ENCODE measurements at regions not wholly inside any gene's neighbourhood (a gene's known extent, or its start where the extent isn't known, plus 50 kb on each side); places are given as distances from the start of the nearest gene placed in this dataset.
A peak's percentile ranks its signal among the peaks of the same experiment; 100 is the strongest.
"Not testable (repeated sequence)": the region's sequence is repeated elsewhere in the genome, so short reads cannot be mapped to it uniquely, and the experiment has no call there.

DNA sequence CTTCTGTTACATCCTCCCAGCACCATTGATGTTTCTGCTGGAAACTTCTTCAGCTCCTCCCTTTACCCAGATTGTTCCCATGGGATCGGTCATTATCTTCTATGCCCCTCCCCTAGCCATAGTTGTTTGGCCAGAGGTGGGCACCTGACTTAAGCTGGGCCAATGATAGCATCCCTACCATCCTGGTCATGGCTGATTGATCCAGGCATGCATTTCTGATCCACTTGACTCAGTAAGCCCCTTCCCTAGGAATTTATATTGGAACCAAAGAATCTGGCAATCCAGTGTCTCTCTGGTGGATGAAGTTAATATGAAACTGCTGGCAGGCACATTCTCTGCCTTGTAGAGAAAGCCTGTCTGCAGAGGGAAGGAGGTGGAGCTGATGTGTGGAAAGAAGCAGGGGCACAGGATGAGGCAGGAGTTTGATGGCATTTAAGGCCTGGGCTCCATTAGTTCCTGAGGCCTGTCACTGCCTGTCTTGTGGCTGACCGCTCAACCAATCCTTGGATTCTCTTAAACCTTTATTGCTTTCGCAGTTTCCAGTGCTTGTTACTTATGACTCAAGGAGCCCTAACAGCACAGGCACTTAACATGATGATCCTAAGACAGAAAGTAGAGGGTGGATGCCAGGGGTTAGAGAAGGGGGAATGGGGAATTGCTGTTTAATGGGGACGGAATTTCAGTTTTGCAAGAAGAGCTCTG is 152.4 kb downstream of the ABCC12 start:
- DNase-seq = peak; percentile 39

DNA sequence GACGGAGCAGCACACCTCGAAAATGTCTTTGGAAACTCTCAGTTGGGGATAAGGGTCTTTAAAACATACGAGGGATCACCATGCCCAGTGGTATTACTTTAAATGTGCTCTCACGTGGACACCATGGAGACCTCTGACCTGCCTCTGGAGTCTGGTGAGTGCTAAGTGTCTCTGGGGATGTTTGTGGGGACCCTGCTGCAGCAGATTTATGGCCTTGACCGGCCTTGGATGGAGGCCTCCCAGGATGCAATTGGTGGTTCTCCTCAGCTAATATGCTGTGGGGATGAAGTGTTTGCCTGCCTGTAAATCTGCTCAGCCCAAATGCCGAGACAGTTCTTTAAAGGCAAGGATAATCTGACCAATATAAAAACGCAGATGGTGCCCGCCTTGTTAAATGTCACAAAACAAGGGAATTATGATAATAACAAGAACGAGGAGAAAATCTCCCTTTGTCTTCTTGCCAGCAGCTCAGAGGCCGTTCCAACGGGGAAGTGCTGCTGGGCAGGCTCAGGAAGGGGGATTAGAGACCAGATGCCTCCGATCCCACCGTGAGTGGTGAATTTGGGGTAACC is 154.4 kb downstream of the ABCC12 start:
- peak; percentile 12 for DNase-seq

DNA sequence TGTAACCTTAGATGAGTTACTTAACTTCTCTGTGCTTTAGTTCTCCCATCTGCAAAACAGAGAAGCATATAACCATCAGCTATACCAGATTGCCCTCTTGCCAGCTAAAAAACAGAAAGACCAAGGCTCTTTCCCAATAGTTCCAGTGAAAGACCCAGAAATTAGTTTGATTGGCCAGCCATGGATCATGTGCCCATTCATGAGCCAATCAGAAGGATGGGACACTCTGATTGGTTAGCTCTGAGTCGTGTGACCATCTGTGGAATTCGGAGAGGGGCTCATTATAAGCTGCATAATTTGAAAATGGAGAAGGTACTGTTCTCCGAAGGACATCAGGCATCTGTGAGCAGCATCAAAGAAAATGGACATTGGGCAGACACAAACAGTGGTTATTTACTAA is 155.2 kb downstream of the ABCC12 start:
- no peak for DNase-seq

DNA sequence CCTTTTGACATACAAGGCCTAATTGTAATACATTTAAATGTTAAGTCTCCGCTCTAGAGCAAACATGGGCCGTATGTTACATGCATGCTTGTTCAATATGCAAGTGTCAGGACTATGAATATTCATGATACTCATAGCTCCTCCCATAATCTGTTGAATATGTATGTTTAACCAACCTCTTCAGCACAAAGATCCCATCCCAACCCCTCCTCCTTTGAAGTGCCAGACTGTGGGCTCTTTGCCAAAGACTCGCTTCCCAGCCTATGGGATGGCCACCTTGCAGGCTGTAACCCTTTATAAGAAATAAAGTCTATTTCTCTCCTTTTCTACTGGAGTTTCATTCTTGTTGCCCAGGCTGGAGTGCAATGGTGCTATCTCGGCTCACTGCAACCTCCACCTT is 156.2 kb downstream of the ABCC12 start:
- no peak for DNase-seq

DNA sequence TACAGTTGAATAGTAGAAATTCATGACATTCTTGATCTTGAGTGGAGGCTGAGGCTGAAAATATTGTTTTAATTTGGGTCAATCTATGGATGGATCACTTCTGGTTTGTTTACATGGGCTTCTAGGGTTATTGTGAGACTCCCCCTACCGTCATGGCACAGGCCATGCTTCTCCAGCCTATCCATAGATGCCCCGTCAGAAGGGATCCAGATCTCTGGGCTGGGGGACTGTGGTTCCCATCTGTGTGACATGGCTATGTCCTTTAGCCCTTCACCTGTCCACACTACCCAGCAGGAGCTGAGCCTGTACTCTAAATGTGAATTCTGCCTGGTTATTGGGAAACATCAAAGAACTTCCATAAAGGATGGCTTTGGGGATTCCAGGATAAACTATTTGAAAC is 160.4 kb downstream of the ABCC12 start:
- DNase-seq = no peak

DNA sequence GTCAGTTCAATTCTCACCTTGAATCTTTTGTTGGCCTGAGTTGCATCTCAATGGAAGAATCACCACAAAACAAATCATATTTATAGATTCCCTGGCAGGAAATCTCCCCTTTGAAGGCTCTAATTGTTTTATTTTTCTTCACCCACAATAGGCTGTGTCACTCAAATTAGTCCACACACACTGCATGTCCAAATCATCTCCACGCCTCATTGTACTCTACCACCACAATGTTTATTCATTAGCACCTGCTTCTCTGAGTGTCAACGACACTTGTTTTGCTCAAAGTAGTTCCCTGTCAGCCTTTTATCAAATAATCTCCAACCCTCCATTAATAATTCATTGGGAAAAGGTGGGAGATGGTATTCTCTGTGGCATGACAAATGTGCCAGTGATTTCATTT is 164.3 kb downstream of the ABCC12 start:
- no peak for DNase-seq

DNA sequence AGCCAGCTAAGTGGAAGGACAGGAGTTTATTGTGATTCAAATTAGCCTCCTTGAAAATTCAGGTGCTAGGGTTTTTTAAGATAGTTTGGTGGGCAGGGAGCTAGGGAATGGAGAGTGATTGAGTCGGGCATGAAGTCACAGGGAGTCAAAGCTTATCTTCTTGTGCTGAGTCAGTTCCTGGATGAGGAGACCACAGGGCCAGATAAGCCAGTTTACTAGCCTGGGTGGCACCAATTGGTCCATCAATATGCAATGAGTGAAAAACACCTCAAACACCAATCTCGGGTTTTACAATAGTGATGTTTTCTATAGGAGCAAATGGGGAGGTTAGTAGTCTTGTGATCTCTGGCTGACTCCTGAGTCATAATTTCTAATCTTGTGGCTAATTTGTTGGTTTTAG is 165.1 kb downstream of the ABCC12 start:
- DNase-seq = no peak

DNA sequence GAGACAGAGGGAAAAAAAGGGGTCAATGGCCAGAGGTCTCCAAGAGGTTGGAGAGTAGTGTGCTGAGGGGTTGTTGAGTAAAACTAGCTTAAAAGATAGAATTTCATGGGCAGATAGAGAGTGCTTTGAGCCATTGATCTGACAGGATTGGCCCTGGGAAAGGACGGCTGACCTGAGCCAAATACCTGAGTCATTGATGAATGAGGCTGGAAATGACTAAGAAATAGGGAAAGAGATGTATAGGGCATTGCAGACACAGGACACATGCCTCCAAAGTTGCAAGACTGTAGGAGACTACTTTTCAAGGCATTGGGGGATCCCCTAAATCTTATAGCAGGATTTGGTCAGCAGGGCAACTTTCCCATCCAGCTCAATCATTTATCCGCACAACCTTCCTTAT is 168.7 kb downstream of the ABCC12 start:
- no peak for DNase-seq

DNA sequence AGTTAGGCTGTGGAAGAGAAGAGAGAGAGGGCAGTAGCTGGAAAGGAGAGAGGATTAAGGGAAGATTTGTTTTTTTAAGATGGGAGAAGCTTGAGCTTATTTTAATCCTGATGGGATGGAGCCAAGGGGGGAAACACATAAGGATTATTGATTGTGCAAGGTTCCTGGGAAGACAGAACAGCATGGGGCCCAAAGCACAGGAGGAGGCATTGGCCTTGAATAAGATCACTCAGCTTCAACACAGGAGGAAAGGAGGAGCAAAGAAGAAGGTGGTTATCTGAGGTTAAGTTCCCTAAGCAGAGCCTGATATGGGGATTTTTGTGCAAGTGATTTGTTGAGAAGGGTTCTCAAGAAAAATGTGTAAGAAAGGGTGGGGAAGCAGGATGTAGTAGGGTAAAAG is 169.8 kb downstream of the ABCC12 start:
- no peak for DNase-seq

DNA sequence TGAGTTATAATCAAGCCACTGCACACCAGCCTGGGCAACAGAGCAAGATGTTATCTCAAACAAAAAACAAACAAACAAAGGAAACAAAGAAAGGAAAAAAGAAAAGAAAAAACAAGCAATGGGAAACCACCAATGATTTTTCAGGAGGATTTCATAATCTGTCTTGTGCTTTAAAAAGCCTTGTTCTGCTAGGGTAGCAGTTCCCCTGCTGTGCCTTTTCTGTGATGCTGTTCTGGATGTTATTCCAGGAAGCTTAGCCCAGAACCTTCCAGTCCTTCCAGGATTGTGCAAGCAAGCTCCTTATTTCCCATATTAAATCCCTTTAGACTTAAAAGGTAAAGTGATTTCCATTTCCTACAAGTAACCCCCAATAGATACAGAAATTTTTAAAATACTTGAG is 171.1 kb downstream of the ABCC12 start:
- no peak for DNase-seq

DNA sequence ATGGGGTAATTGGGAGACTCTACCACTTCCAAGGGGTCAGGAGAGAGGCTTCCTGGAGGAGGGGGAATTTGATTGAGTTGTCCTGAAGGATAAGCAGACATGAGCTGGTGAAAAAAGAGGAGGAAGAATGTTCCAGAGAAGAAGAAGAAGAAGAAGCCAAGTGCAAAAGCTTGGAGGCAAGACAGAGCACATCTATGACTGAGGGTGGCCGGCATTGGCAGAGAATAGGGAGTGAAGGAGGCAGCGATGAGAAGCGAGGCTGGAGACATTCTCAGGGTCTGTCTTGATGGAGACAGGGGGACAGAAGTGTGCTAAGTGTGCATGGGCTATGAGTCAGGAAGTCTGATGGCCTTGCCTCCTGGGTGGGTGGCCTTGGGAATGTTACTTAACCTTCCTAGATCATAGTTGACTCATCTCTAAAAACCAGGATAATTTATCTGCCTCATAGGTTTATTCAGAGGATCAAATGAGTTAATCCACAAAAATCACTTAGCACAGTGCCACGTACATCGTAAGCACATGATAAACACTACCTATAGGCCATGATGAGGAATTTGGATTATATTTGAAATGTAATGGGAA is 171.7 kb downstream of the ABCC12 start:
- no peak for DNase-seq

DNA sequence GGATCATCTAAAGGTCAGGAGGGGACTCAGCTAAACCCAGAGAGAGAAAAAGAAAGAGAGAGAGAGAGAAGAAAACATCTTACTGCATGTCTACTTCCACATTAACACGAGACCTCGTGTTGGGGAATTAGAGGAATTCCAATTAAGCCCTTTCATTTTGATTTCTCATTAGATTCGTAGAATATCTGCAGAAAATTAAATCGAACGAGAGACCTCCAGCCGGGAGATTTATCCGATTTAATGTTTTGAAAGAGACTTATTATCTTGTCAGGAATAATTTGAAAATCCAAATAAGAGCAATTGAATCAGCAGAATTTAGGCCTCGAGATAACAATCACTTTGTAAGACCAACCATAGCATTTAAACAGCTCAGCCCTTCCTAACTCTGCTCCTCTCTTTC is 175.6 kb downstream of the ABCC12 start:
- no peak for DNase-seq

DNA sequence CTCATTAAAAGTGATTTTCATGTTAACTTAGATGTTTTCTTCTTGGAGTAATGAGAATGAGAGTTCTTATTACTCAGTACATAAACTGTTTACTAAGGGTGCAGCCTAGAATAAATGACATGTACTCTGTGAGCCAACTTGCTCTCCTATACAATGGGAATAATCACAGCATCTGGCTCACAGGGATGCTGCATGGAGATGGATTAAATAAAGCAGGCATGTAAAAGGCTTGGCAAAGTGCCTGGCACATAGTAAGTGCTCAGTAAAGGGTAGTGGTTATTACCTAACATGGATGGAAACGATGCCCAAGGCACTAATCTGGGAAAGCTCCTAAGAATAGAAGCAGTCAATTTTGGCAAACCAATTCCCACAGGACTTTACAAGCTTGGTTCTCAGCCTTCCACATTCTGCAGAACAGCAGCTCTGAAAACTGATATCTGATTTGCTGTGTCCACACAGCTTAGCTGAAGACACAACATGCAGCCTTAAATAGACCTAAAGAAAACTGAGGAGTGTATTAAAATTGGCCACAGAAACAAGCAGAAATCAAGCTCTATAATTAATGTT is 176.1 kb downstream of the ABCC12 start:
- no peak for DNase-seq

DNA sequence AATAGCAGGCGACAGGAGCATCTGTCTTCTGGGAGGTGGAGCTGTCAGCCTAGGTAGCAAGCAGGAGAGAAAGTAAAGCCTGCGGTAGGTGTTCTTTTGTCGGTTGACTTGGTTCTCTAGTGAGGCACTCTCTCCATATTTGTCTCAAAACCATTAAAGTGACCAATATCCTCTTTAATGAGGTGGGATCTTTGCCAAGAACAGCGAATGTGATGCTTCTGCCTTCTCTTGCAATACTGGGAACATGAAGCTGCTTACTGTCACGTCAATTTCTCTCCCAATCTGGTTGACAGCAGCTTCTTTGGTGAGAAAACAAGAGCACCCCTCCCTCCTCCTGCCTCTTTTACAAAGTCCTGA is 176.7 kb downstream of the ABCC12 start:
- DNase-seq = no peak

DNA sequence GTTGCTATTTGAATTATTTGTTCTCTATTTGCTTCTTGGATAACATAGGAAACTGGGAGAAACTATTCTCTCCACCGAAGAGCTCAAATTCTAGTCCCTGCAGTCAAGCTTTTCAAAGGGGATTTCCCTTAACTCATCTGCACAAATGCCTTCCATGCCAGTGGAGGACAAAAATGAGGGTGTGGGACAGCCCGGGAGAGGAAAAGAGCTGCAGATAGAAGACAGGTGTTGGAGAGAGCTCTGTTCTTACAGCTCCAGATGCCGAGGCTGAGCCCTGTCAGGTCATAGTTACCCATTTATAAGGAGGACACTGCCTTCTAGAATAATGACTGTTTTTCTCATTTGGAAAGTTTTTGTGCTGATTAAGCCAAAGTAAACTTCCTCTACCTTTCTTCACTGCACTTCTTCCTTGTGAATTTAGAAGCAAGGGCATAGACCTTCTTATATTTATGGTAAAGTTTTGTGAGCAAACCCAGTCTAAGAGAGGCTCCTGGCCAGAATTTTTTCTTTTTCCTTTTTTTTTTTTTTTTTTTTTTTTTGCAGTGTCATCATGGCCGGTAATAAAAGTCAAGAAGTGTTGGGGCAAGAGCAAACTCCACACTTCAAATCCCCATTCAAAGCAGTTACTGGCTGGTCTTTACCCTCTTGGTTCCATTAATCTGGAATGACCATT is 177.2 kb downstream of the ABCC12 start:
- no peak for DNase-seq

DNA sequence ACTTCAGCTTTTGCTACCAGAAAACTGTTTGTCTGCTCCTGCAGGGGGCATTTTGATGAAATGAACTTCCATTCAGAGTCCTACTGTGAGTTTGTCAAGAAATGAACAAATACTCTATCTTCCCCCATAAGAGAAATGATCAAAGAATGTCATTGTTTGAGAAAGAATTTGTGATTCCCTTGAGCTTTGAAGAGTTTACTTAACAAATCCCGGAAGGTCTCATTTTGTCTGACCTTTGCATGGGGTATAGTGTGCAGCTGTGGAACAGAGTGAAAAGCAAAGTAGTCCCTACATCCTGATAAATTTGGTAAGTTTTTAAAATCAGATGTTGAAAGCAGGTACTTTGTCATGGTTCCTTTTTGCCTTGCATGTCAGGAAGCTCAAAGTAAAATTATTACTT is 178.0 kb downstream of the ABCC12 start:
- no peak for DNase-seq

DNA sequence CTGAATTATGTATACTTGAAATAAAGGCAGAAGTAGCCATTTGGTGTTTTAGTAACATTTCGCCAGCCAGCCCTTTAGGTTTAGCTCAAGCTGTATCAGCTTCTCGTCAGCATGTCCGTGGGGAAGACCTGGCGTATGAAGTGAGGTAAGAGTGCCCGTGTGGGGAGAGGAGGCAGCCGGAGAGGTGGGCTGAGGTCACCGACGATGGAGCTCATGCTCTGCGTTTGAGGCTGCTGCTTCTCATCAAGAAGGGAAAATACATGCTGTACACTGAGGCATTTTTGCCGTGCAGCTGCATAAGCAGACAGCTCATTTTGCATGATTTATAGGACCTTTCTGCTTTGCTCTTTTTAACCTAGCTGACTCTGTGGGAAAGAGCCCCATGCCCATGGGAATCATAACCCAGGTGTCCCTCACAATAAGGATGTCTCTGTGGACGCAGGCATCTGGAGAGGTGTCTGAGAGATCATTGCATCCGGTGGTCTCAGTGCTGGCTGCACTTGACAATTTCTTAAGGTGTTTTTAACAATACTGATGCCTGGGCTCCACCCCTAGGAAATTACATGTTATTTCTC is 179.1 kb downstream of the ABCC12 start:
- DNase-seq = no peak

DNA sequence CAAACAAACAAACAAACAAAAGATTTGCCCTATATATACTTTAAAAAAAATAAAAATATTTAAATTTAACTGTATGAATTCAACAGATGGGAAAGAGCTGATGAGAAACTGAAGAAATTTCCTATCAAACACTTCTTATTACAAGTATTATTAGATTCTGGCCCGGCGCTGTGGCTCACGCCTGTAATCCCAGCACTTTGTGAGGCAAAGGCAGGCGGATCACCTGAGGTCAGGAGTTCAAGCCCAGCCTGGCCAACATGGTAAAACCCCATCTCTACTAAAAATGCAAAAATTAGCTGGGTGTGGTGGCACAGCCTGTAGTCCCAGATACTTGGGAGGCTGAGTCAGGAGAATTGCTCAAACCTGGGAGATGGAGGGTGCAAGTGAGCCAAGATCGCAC is 180.8 kb downstream of the ABCC12 start:
- DNase-seq = not testable (repeated sequence)

DNA sequence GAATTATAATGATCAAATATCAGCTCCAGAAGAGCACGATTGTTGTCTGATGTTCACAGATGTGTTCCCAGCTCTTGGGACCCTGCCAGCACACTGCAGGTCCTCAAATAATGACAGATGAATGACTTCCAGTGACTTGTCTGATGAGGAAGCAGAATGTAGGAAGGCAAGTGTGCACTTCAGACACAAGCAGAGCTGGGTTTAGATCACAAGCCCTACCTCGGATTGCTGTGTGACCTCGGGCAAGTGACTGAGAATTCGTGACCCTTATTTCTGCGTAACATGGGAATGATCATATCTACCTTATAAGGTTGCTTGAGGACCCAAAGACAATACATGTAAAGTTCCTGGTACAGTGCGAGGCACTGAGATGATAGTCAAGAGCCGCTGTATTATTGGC is 182.2 kb downstream of the ABCC12 start:
- DNase-seq = no peak

DNA sequence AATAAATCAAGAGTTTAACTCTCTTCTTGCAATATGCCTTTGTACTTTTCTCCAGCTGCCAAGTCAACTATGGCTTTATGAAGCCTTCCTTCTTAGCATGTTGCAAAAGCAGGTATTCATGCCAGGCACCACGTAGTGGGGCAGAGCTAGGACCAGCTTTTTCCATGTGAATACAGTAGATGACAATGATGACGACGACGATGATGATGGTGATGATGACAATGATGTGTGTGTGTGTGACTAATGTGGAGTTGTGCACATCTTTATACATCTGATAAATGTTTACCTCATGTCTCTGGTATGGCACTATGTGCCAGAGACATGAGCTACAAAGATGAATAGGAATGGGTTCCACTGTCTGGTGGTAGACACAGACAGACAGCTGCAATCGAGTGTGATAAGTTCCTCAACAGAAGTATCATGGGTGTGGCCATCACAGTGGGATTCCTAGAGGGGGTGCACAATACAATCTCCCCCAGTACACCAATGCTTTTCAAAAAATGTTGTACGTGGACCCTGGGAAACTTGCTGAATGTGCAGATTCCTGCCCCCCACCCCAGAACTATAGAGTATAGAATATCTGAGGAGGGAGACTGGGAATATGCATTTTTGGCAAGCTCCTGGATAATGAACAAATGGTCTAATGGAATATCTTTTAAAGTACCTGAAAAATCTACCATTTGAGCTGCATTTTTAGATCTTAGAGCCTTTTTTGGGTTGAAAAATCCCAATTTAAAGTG is 183.4 kb downstream of the ABCC12 start:
- DNase-seq = no peak

DNA sequence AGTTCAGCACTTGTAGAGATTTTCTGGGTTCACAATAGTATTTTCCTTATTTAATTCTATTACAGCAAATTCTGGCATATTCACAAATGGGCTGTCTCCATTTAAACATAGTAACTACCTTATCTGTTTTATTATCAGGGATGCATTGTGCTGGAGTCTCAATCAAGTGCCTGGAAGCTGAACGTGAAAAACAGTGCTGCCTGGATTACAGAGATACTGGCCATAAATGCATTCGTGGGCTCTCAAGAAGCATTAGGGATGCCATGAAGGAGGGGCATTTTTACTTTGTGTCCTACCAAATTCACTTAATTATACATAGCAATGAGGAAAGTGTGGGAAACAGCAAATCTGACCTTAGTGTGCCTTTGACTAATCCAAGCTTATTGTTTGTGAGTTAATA is 184.6 kb downstream of the ABCC12 start:
- DNase-seq = no peak
